GM18870 (cell line): ENCODE measurements at regions not wholly inside any gene's neighbourhood (a gene's known extent, or its start where the extent isn't known, plus 50 kb on each side); places are given as distances from the start of the nearest gene placed in this dataset.

Source experiments
- ATAC-seq: cut with Tn5 transposase; IDR thresholded peaks from one replicate; pipeline ENCODE4 v1.9.1; 2021; ENCODE audit warnings: moderate library complexity; ENCODE audit not compliant: unreplicated experiment

DNA sequence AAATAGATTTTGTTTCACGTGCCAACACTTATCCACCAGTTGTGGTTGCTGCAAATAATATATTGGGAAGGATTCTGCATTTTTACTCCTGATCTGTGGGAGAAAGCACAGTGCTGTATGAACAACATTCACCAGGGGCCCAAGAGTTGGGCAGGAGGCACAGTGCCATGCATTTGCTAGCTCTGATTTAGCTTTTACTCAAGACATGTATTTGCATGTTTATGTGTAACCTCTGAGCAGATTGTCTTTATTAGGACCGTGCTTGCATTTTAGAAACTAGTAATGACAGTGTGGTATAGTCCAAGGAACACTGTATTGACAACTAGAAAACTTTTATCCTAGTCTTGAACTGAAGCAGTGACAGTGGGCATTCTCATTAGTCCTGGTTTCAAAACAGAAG, 133.9 kb upstream of the B3GALT2 start:
- no peak for ATAC-seq

DNA sequence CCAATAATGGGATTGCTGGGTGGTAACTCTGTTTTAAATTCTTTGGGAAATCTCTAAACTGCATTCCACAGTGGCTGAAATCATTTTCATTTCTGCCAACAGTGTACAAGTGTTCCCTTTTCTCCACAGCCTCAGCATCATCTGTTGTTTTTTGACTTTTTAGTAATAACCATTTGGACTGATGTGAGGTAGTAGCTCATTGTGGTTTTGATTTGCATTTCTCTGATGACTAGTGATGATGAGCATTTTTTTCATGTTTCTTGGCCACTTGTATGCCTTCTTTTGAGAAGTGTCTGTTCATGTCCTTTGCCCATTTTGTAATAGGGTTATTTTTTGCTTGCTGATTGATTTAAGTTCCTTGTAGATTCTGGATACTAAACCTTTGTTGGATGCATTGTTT, 131.9 kb upstream of the B3GALT2 start:
- ATAC-seq, result no peak

DNA sequence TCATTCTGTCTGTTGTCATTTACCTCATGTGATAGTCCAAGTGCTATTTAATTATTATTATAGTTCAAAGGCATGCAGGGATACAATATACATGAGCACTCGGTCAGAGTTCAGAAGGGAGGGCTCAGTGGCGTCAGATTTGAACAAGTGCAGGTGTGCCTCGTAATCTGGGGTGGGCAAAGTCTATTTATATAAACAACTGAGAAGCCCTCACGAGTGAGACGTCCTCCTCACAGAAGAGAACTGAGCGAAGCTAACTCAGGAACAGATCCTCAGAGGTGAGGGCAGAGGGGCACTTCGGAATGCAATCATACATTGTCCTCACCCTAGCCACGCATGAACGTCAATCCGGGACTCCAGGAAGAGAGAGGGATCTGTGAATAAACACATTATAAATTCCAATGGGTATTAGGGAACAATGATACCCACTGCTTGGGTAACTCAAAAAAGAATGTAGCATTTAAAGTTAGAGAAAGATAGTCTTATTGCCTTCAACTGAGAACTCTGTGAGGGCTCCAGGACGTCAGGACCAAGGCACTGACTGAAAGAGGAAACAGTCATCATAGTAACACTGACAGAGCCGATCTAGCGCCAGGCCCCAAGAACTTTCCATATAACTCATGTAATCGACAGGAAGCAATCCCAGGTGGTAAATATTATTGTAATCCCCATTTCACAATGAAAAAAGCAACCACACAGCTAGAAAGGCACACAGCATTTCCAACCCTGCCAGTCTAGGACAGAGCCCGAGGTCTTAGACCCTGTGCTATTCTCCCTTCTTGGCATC, 127.1 kb upstream of the B3GALT2 start:
- ATAC-seq, result no peak

DNA sequence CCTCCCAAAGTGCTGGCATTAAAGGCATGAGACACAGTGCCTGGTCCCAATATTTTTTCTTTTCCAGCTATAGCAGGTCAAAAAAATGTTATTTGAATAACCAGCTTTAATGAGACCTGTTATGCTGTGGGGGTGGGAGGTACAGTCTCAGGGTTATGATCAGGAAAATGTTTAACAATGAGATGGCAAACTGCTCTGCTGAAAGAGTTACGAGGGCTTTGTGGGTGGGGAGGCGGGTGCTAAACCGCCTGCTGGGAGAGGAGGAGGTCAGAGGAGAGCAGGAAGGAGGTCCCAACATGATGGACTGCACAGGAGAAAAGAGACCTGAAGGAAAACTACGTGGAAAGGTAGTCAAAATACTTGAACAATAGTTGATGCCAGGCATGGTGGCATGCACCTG, 126.0 kb upstream of the B3GALT2 start:
- ATAC-seq, result no peak

DNA sequence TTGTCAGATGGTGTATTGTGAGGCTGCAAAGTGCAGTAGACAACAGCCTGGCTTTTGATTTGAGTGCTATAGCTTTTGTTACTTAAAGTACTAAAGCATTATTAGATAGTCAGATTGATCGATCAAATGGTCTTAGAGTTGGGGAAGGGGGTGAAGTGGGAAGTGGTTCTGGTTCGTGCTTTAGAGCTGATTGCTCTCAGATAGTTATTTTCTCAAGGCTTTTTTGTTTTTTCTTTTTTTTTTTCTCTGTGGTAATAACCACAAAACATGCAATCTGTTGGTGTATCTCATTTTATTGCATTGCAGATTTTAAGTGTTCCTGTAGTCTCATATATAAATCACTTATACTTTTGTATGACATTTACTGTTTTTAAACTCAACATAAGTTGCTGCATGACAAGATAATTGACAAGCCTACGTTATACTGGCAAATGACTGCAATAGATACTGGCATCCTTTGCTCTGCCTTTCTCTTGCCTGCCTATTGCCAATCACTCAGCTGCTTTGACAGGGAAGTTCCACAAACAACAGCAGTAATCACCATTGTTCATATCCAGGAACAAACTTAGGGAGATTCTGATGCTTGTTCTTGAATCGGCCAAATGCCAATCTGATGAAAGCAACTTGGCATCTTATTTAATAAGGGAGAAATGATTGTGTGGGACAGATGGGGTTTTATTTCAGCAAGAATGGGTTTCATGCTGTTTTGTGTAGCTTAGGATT, 125.0 kb upstream of the B3GALT2 start:
- ATAC-seq, result no peak

DNA sequence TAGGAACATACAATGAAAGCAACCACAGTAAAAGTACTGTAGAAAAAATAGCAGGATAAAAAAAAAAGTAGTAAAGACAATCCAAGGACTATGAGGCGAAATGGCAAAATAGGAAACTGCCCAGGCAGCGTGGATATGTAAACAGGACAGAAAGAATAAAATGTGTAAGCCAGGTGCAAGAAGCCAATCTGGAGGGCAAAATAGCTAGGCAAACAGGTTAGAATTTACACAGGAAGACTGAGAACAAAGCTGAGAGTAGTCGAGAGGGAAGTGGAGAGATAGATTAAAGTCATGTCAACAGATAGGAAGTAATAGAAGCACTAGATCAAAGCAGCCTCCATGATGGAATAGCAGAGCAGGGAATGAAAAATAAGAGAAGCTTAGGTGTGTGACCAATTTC, 124.2 kb upstream of the B3GALT2 start:
- ATAC-seq, result no peak

DNA sequence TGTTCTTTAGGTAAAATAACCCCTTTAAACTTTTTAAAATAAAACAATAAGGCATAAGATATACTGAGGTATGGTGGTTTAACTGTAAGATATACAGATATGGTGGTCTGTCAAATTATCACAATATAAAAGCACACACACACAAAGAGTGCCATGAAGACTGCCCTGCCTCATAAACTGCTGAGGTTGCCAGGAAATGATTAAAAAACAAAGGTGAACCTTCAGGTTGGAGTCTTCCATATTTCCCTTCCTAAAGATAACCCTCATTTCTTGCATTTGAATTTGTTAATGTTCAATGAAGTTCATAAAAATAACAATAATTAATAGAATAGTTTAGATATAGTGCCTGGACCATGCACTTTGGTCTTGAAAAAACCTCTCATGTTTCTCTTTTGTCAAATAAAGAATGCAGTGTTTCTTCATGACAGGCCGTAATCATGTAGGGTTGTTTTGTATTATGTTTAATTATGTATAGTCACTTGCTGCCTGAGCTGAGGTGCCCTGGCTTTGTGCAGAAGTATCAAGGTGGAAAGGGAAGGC, 123.6 kb upstream of the B3GALT2 start:
- ATAC-seq, result no peak

DNA sequence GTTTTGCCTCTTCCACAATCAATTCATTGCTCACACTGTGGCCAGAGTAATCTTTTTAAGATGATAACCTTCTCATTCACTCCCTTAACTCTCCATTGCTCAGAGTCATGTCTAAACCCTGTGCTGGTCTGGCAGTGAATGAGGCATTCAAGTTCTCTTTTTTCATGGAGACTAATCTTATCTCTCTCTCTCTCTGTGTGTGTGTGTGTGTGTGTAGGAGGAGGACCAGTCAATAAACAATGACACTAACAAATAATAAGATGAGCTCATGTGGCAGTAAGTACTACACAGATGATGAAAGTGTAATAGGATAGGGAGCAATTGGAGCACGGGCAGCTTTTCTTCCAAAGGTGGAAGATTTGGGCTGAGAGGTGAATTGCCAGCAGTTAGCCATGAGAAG, 122.0 kb upstream of the B3GALT2 start:
- ATAC-seq, result no peak

DNA sequence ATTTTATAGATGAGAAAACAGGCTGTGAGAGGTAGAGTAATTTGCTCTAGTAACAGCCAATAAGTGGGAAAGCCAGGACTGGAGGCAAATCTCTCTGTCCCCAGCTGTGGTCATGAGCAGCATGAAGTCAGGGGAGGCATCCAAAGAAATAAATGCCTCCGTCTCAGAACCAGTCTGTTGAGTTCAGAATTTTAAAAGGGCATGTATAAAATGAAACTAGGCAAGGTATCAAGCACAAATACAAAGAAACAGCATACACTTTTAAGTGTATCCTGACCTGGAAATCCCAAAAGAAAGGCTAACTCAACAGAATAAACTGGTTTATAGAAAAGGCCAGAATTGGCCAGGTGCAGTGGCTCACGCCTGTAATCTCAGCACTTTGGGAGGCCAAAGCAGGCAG, 120.0 kb upstream of the B3GALT2 start:
- no peak for ATAC-seq
